ENCODE measurements at regions not wholly inside any gene's neighbourhood (a gene's known extent, or its start where the extent isn't known, plus 50 kb on each side); places are given as distances from the start of the nearest gene placed in this dataset.

DNA sequence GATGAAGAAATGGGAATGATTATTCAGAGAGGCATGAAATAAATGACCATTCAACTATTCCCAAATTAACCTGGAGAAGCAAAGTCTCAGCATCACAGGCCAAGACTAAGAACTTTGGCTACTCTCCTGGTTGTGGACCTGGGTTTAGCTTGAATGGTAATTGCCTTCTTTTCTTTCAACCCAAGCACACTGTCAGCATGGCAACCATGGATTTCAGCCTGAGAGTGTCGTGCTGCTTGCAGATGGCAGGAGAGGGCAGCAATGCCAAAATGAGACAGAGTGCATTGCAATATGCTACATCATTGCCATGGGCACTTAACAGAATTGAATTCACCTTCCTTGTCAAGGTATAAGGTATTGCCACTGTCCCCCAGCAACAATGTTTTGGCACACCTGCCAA lies 767.2 kb downstream of the REEP3 start:
- TF ChIP-seq POLR2A (IDR thresholded peaks at IDR 0.05) (no peak), POLR2AphosphoS5 (IDR thresholded peaks at IDR 0.05) (no peak)
- TF ChIP-seq, protein P1, sequence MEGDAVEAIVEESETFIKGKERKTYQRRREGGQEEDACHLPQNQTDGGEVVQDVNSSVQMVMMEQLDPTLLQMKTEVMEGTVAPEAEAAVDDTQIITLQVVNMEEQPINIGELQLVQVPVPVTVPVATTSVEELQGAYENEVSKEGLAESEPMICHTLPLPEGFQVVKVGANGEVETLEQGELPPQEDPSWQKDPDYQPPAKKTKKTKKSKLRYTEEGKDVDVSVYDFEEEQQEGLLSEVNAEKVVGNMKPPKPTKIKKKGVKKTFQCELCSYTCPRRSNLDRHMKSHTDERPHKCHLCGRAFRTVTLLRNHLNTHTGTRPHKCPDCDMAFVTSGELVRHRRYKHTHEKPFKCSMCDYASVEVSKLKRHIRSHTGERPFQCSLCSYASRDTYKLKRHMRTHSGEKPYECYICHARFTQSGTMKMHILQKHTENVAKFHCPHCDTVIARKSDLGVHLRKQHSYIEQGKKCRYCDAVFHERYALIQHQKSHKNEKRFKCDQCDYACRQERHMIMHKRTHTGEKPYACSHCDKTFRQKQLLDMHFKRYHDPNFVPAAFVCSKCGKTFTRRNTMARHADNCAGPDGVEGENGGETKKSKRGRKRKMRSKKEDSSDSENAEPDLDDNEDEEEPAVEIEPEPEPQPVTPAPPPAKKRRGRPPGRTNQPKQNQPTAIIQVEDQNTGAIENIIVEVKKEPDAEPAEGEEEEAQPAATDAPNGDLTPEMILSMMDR (IDR thresholded peaks at IDR 0.05): no peak
